Kidney (tissue), 13 donors: ENCODE measurements at regions not wholly inside any gene's neighbourhood (a gene's known extent, or its start where the extent isn't known, plus 50 kb on each side); places are given as distances from the start of the nearest gene placed in this dataset.

ENCODE experiments used
- DNase-seq, 5 donors: peaks; one replicate each; pipeline ENCODE4 v3.0.0-alpha.2; 2013 to 2020
- FAIRE-seq: peaks from 2 replicates; lab custom pipeline; 2012; peaks lifted over from hg19 to GRCh38; lab: Jason Lieb, UNC
- H3K27ac ChIP-seq, 2 donors: one replicate each; pipeline ENCODE4 v1.7.0; 2013; ENCODE audit warnings: low read depth in 2 of 2, low read length in 2 of 2, inconsistent platforms in 1 of 2
- H3K27me3 ChIP-seq: one replicate; pipeline ENCODE4 v1.7.1; 2013; ENCODE audit warnings: low read length, inconsistent platforms; ENCODE audit not compliant: control insufficient read depth, insufficient read depth
- H3K36me3 ChIP-seq, 3 donors: one replicate each; pipeline versions ENCODE4 v1.7.0 to v1.7.1; 2013; ENCODE audit warnings: low read length in 3 of 3, control low read depth in 1 of 3, inconsistent platforms in 1 of 3; ENCODE audit not compliant: insufficient read depth in 3 of 3, control insufficient read depth in 2 of 3
- H3K4me1 ChIP-seq, 3 donors: one replicate each; pipeline versions ENCODE4 v1.7.0 to v1.7.1; 2013; ENCODE audit warnings: low read length in 3 of 3, inconsistent platforms in 1 of 3, low read depth in 1 of 3; ENCODE audit not compliant: control insufficient read depth in 2 of 3, insufficient read depth in 2 of 3
- H3K4me3 ChIP-seq, 3 donors: one replicate each; pipeline versions ENCODE4 v1.7.0 to v1.8.1; 2013; ENCODE audit warnings: low read length in 3 of 3, control low read depth in 1 of 3, inconsistent platforms in 1 of 3
- H3K9ac ChIP-seq, 3 donors: one replicate each; pipeline versions ENCODE4 v1.7.0 to v1.7.1; 2013; ENCODE audit warnings: low read length in 3 of 3, control low read depth in 1 of 3, inconsistent platforms in 1 of 3
- H3K9me3 ChIP-seq, 3 donors: one replicate each; pipeline versions ENCODE4 v1.7.0 to v1.7.1; 2013; ENCODE audit warnings: low read length in 3 of 3, control low read depth in 1 of 3, inconsistent platforms in 1 of 3; ENCODE audit not compliant: control insufficient read depth in 2 of 3, insufficient read depth in 1 of 3
- CTCF ChIP-seq: IDR thresholded peaks from 3 replicates; pipeline ENCODE4 v1.5.1; 2012; ENCODE audit warnings: mild to moderate bottlenecking, moderate library complexity, borderline replicate concordance; ENCODE audit not compliant: insufficient read depth; ENCODE audit errors: extremely low read depth
- intact Hi-C: fragments of 100-400 bp; cut with DNase I; formaldehyde crosslinking; loops from one replicate; pipeline ENCODE4 v1.11.1; 2022
- donor health status: control.
- donor health status: control.
- donor health status: control.
- donor health status: control.
- donor health status: control.
- donor health status: DM: yes; HTN: yes; CAD: no.
- donor health status: Normal renal cell carcinoma (clear cell type).

- no peak overlapping the region for H3K9ac ChIP-seq
- intact Hi-C loops = no loop called here
- TF ChIP-seq CTCF = no peak
- FAIRE-seq = no peak
- no peaks in the 10 kb centered on the region for H3K27me3 ChIP-seq
- no peaks in the 10 kb centered on the region for H3K4me1 ChIP-seq
- H3K27ac ChIP-seq = no peak overlapping the region
- no peaks in the 10 kb centered on the region for H3K36me3 ChIP-seq
- peak in 2 of 5 donors; percentile 41 to 70 for DNase-seq
- H3K4me3 ChIP-seq = no peak overlapping the region
- H3K9me3 ChIP-seq = no peaks in the 10 kb centered on the region
Measured at GRCh38 chr10:123512901-123513775, 153.0 kb upstream of the GPR26 start.

- H3K36me3 ChIP-seq = no peaks in the 10 kb centered on the region
- peak in 1 of 5 donors; percentile 46 for DNase-seq
- TF ChIP-seq CTCF = no peak
- H3K9ac ChIP-seq = no peak overlapping the region
- no peak overlapping the region for H3K4me3 ChIP-seq
- no peak for FAIRE-seq
- H3K4me1 ChIP-seq = no peaks in the 10 kb centered on the region
- H3K9me3 ChIP-seq = no peaks in the 10 kb centered on the region
- intact Hi-C loops = no loop called here
- H3K27ac ChIP-seq = no peak overlapping the region
- H3K27me3 ChIP-seq = no peaks in the 10 kb centered on the region
Measured at GRCh38 chr10:123513870-123514269, 152.3 kb upstream of the GPR26 start.

GRCh38 chr10:123514996-123515395 lies 151.2 kb upstream of the GPR26 start:
- Histone ChIP-seq H3K4me3 (no peak overlapping the region), H3K36me3 (no peaks in the 10 kb centered on the region), H3K9me3 (no peaks in the 10 kb centered on the region), H3K27ac (no peak overlapping the region), H3K4me1 (no peaks in the 10 kb centered on the region), H3K27me3 (no peaks in the 10 kb centered on the region), H3K9ac (no peak overlapping the region)
- FAIRE-seq = no peak
- DNase-seq = peak in 1 of 5 donors; percentile 10
- intact Hi-C loops = no loop called here
- no peak for TF ChIP-seq CTCF
